IPS-NIHi7 (cell line): ENCODE measurements at regions not wholly inside any gene's neighbourhood (a gene's known extent, or its start where the extent isn't known, plus 50 kb on each side); places are given as distances from the start of the nearest gene placed in this dataset.
"Not testable (repeated sequence)": the region's sequence is repeated elsewhere in the genome, so short reads cannot be mapped to it uniquely, and the experiment has no call there.

Experiments
- DNase-seq: peaks from one replicate; pipeline ENCODE4 v3.0.0; 2012; ENCODE audit warnings: mixed read lengths; ENCODE audit errors: extremely low spot score

GRCh38 chr4:53959343-53960120 is 104.9 kb downstream of the CHIC2 start:
- DNase-seq = no peak

- no peak for DNase-seq
Observed at GRCh38 chr4:53956454-53956853, 108.0 kb downstream of the CHIC2 start.

GRCh38 chr4:53956053-53956452 is 108.4 kb downstream of the CHIC2 start:
- DNase-seq = no peak

- DNase-seq = no peak
Observed at GRCh38 chr4:53951414-53951813, 113.0 kb downstream of the CHIC2 start.

- DNase-seq = no peak
Observed at GRCh38 chr4:53943345-53944085, 120.9 kb downstream of the CHIC2 start.

GRCh38 chr4:53942712-53943111 is 121.7 kb downstream of the CHIC2 start:
- no peak for DNase-seq

GRCh38 chr4:53941331-53941730 is 123.1 kb downstream of the CHIC2 start:
- DNase-seq = no peak

GRCh38 chr4:53939892-53940291 is 124.5 kb downstream of the CHIC2 start:
- DNase-seq = not testable (repeated sequence)

GRCh38 chr4:53937918-53938317 is 126.5 kb downstream of the CHIC2 start:
- no peak for DNase-seq

GRCh38 chr4:53937327-53937726 is 127.1 kb downstream of the CHIC2 start:
- DNase-seq = no peak

- DNase-seq = no peak
Observed at GRCh38 chr4:53935780-53936179, 128.6 kb downstream of the CHIC2 start.

GRCh38 chr4:53932796-53933610 is 131.4 kb downstream of the CHIC2 start:
- no peak for DNase-seq

GRCh38 chr4:53931461-53931961 is 132.9 kb downstream of the CHIC2 start:
- DNase-seq = no peak

GRCh38 chr4:53929955-53930798 is 134.2 kb downstream of the CHIC2 start:
- peak; percentile 85 for DNase-seq

GRCh38 chr4:53929311-53929710 is 135.1 kb downstream of the CHIC2 start:
- no peak for DNase-seq

- DNase-seq = no peak
Observed at GRCh38 chr4:53928825-53929224, 135.6 kb downstream of the CHIC2 start.

GRCh38 chr4:53925050-53925605 is 139.3 kb downstream of the CHIC2 start:
- no peak for DNase-seq

GRCh38 chr4:53924333-53925049 is 139.9 kb downstream of the CHIC2 start:
- no peak for DNase-seq

GRCh38 chr4:53923921-53924320 is 140.5 kb downstream of the CHIC2 start:
- no peak for DNase-seq

- DNase-seq = no peak
Observed at GRCh38 chr4:53921856-53922255, 142.5 kb downstream of the CHIC2 start.
